Aorta (tissue), 5 donors: ENCODE measurements at regions not wholly inside any gene's neighbourhood (a gene's known extent, or its start where the extent isn't known, plus 50 kb on each side); places are given as distances from the start of the nearest gene placed in this dataset.

Experiments
- ATAC-seq: fragments of 200-7000 bp; cut with Tn5 transposase; one replicate; pipeline ENCODE4 v1.9.1; 2022; ENCODE audit warnings: moderate library complexity; ENCODE audit not compliant: low FRiP score
- DNase-seq, 2 donors: peaks; one replicate each; pipeline ENCODE4 v3.0.0-alpha.2; 2020
- H3K27ac ChIP-seq, 2 donors: one replicate each; pipeline ENCODE4 v1.5.1; 2013; ENCODE audit warnings: low read length in 2 of 2, mild to moderate bottlenecking in 2 of 2, moderate library complexity in 2 of 2, control low read depth in 1 of 2, inconsistent platforms in 1 of 2, low read depth in 1 of 2
- H3K27me3 ChIP-seq, 2 donors: one replicate each; pipeline ENCODE4 v1.6.1; 2013; ENCODE audit warnings: control low read depth in 1 of 2, low read length in 1 of 2, mild to moderate bottlenecking in 1 of 2, moderate library complexity in 1 of 2; ENCODE audit not compliant: insufficient read depth in 2 of 2, control insufficient read depth in 1 of 2
- H3K36me3 ChIP-seq, 2 donors: one replicate each; pipeline ENCODE4 v1.6.1; 2013; ENCODE audit warnings: control low read depth in 1 of 2, low read length in 1 of 2, mild to moderate bottlenecking in 1 of 2; ENCODE audit not compliant: insufficient read depth in 2 of 2, control insufficient read depth in 1 of 2
- H3K4me1 ChIP-seq, 2 donors: one replicate each; pipeline ENCODE4 v1.6.1; 2013; ENCODE audit warnings: low read length in 2 of 2, control low read depth in 1 of 2, mild to moderate bottlenecking in 1 of 2, moderate library complexity in 1 of 2; ENCODE audit not compliant: insufficient read depth in 2 of 2, control insufficient read depth in 1 of 2
- H3K4me3 ChIP-seq, 2 donors: one replicate each; pipeline ENCODE4 v1.5.1; 2013; ENCODE audit warnings: low read length in 2 of 2, control low read depth in 1 of 2, mild to moderate bottlenecking in 1 of 2
- H3K9me3 ChIP-seq: one replicate; pipeline ENCODE4 v1.6.1; 2013; ENCODE audit warnings: mild to moderate bottlenecking, low read length; ENCODE audit not compliant: control insufficient read depth
- WGBS, 2 donors: extraction: QIAGEN DNeasy Blood & Tissue Kit; methylation state at CpG; one replicate each; pipeline ENCODE4 v1.1.7; 2013; 5-methylcytosine and 5-hydroxymethylcytosine counted together
- intact Hi-C, 2 donors: fragments of 100-400 bp; cut with DNase I; formaldehyde crosslinking; loops; one replicate each; pipeline versions ENCODE4 v1.14.2 to v1.15.0; 2022
- donor health status: healthy with polysubstance abuse.
- donor health status: Bipolar disorder and iron deficiency.
- donor health status: DM: no; HTN: no; CAD: no.
- donor health status: DM: no; HTN: no; CAD: no.
- donor health status: DM: yes; HTN: yes; CAD: no.

GRCh38 chr20:19078448-19079373, 133.7 kb upstream of the SLC24A3 start:
- no peaks in the 10 kb centered on the region for H3K36me3 ChIP-seq
- DNase-seq = no peak
- no peak overlapping the region for H3K4me3 ChIP-seq
- no peak overlapping the region for H3K27ac ChIP-seq
- no peaks in the 10 kb centered on the region for H3K4me1 ChIP-seq
- intact Hi-C loops = no loop called here
- H3K27me3 ChIP-seq = no peaks in the 10 kb centered on the region
- no peak for ATAC-seq
- 97 to 98% methylated on average over 7 of the region's 7 CpGs for WGBS, 2 donors
- no peaks in the 10 kb centered on the region for H3K9me3 ChIP-seq

DNA sequence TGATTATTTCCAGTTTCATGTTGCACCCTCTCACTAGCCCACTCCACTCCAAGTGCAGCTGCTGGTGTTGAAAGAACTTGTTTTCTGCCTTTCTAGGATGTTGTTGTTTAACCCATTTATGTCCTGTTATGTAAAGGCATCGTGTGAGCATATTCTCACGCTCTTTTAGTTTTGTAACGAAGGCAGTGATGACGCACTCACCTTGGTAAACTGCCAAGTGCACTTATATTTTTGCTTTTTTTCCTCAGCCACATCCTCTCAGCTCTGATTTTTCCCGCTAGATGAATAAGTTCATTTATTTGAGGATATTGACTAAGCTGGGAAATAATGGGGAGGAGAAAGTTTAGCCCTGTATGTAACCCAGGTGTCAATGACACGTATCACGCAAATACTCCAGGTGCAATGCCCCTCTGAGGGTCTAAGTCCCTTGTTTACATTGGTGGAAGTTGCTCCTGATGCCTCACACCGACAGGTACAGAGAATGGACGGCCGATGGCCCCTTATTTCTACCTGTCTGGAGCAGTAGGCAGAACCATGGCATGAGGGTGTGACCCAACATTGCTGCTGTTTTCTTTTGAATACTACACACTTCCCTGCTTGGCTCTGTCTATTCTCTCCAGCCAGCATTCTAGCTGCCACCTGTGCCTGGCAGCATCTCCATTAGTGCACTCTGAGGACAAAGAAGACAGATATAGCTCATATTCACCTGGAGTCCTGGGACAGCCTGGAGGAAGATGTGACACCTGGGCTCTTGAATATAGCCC, 132.7 kb upstream of the SLC24A3 start:
- WGBS, 2 donors = 70 to 71% methylated on average over 10 of the region's 10 CpGs
- Histone ChIP-seq H3K27me3 (no peaks in the 10 kb centered on the region), H3K36me3 (no peaks in the 10 kb centered on the region), H3K4me1 (no peaks in the 10 kb centered on the region), H3K9me3 (no peaks in the 10 kb centered on the region), H3K27ac (no peak overlapping the region), H3K4me3 (no peak overlapping the region)
- intact Hi-C loops = no loop called here
- ATAC-seq (no peak), DNase-seq (no peak)

DNA sequence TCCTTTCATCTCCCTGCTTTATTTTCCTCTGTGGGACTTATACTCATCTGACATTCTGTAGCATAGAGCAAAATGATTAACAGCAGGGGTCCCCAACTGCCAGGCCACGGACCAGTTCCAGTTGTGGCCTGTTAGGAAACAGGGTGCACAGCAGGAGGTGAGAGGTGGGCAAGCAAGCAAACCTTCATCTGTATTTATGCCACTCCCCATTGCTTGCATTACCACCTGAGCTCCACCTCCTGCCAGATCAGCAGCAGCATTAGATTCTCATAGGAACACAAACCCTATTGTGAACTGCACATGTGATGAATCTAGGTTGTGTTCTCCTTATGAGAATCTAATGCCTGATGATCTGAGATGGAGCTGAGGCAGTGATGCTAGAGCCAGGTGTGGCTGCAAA, 130.5 kb upstream of the SLC24A3 start:
- Histone ChIP-seq H3K36me3 (no peaks in the 10 kb centered on the region), H3K27me3 (no peaks in the 10 kb centered on the region), H3K27ac (no peak overlapping the region), H3K9me3 (no peaks in the 10 kb centered on the region), H3K4me3 (no peak overlapping the region), H3K4me1 (no peaks in the 10 kb centered on the region)
- WGBS, 2 donors = 85 to 90% methylated on average over 1 of the region's 1 CpG
- intact Hi-C loops = no loop called here
- DNase-seq (no peak), ATAC-seq (no peak)

GRCh38 chr20:19083136-19083621, 129.3 kb upstream of the SLC24A3 start:
- intact Hi-C loops = no loop called here
- Histone ChIP-seq H3K4me3 (no peak overlapping the region), H3K27me3 (no peaks in the 10 kb centered on the region), H3K4me1 (no peaks in the 10 kb centered on the region), H3K36me3 (no peaks in the 10 kb centered on the region), H3K9me3 (no peaks in the 10 kb centered on the region), H3K27ac (no peak overlapping the region)
- no peak for DNase-seq
- ATAC-seq = no peak
- 80 to 87% methylated on average over 8 of the region's 8 CpGs for WGBS, 2 donors

GRCh38 chr20:19090332-19090731, 122.1 kb upstream of the SLC24A3 start:
- Histone ChIP-seq H3K4me1 (no peaks in the 10 kb centered on the region), H3K9me3 (no peaks in the 10 kb centered on the region), H3K4me3 (no peak overlapping the region), H3K27ac (no peak overlapping the region), H3K27me3 (no peaks in the 10 kb centered on the region), H3K36me3 (no peaks in the 10 kb centered on the region)
- ATAC-seq = no peak
- intact Hi-C loops = no loop called here
- 84 to 90% methylated on average over 5 of the region's 5 CpGs for WGBS, 2 donors
- DNase-seq = no peak

- no peak for DNase-seq
- Histone ChIP-seq H3K4me3 (no peak overlapping the region), H3K9me3 (no peaks in the 10 kb centered on the region), H3K36me3 (no peaks in the 10 kb centered on the region), H3K4me1 (no peaks in the 10 kb centered on the region), H3K27me3 (no peaks in the 10 kb centered on the region), H3K27ac (no peak overlapping the region)
- WGBS, 2 donors = 85 to 87% methylated on average over 5 of the region's 5 CpGs
- intact Hi-C loops = no loop called here
- no peak for ATAC-seq
These were observed 117.4 kb upstream of the SLC24A3 start for GRCh38 chr20:19094959-19095541.

- H3K4me1 ChIP-seq = no peaks in the 10 kb centered on the region
- DNase-seq (no peak), ATAC-seq (no peak)
- WGBS, 2 donors = 77 to 78% methylated on average over 5 of the region's 5 CpGs
- no peak overlapping the region for H3K4me3 ChIP-seq
- no peaks in the 10 kb centered on the region for H3K36me3 ChIP-seq
- H3K9me3 ChIP-seq = no peaks in the 10 kb centered on the region
- intact Hi-C loops = no loop called here
- H3K27ac ChIP-seq = no peak overlapping the region
- H3K27me3 ChIP-seq = no peaks in the 10 kb centered on the region
These were observed 116.7 kb upstream of the SLC24A3 start for GRCh38 chr20:19095762-19096161.

- no peak for DNase-seq
- Histone ChIP-seq H3K4me3 (no peak overlapping the region), H3K36me3 (no peaks in the 10 kb centered on the region), H3K4me1 (no peaks in the 10 kb centered on the region), H3K27ac (no peak overlapping the region), H3K27me3 (no peaks in the 10 kb centered on the region), H3K9me3 (no peaks in the 10 kb centered on the region)
- 89 to 95% methylated on average over 2 of the region's 2 CpGs for WGBS, 2 donors
- ATAC-seq = no peak
- intact Hi-C loops = no loop called here
These were observed 115.6 kb upstream of the SLC24A3 start for GRCh38 chr20:19096843-19097242.
